ENCODE measurements at regions not wholly inside any gene's neighbourhood (a gene's known extent, or its start where the extent isn't known, plus 50 kb on each side); places are given as distances from the start of the nearest gene placed in this dataset.
A peak's percentile ranks its signal among the peaks of the same experiment; 100 is the strongest.

GRCh38 chr18:64276311-64277090 lies 127.6 kb upstream of the LINC00305 start:
- DNase-seq: no peak

- DNase-seq: no peak
Measured at GRCh38 chr18:64275593-64276300, 126.9 kb upstream of the LINC00305 start.

GRCh38 chr18:64273724-64274123 lies 124.8 kb upstream of the LINC00305 start:
- DNase-seq: no peak

- no peak for DNase-seq
Measured at GRCh38 chr18:64271975-64272659, 123.2 kb upstream of the LINC00305 start.

- peak; percentile 15 for DNase-seq
Measured at GRCh38 chr18:64271246-64271645, 122.4 kb upstream of the LINC00305 start.

GRCh38 chr18:64270608-64271007 lies 121.7 kb upstream of the LINC00305 start:
- no peak for DNase-seq

GRCh38 chr18:64270121-64270520 lies 121.2 kb upstream of the LINC00305 start:
- DNase-seq: no peak

- no peak for DNase-seq
Measured at GRCh38 chr18:64264171-64264570, 115.3 kb upstream of the LINC00305 start.

GRCh38 chr18:64260810-64261209 lies 111.9 kb upstream of the LINC00305 start:
- no peak for DNase-seq

- DNase-seq: no peak
Measured at GRCh38 chr18:64259871-64260270, 111.0 kb upstream of the LINC00305 start.

GRCh38 chr18:64258111-64258650 lies 109.3 kb upstream of the LINC00305 start:
- DNase-seq: no peak

GRCh38 chr18:64254399-64255093 lies 105.7 kb upstream of the LINC00305 start:
- no peak for DNase-seq

GRCh38 chr18:64253873-64254272 lies 105.0 kb upstream of the LINC00305 start:
- DNase-seq: no peak

- DNase-seq: no peak
Measured at GRCh38 chr18:64253222-64253621, 104.3 kb upstream of the LINC00305 start.

GRCh38 chr18:64248836-64249235 lies 99.9 kb upstream of the LINC00305 start:
- DNase-seq: no peak

GRCh38 chr18:64245126-64245861 lies 96.4 kb upstream of the LINC00305 start:
- no peak for DNase-seq

- DNase-seq: no peak
Measured at GRCh38 chr18:64244571-64244970, 95.7 kb upstream of the LINC00305 start.

- DNase-seq: no peak
Measured at GRCh38 chr18:64240316-64240715, 91.4 kb upstream of the LINC00305 start.

- DNase-seq: no peak
Measured at GRCh38 chr18:64238076-64238475, 89.2 kb upstream of the LINC00305 start.

GRCh38 chr18:64234321-64234720 lies 85.4 kb upstream of the LINC00305 start:
- DNase-seq: no peak

- DNase-seq: no peak
Measured at GRCh38 chr18:64233851-64234250, 85.0 kb upstream of the LINC00305 start.

GRCh38 chr18:64220941-64221340 lies 72.1 kb upstream of the LINC00305 start:
- no peak for DNase-seq

Measured in NCI-H2227 treated with DMSO at 0.1 percent for 48 hours (cell line).